H1 (cell line): ENCODE measurements at regions not wholly inside any gene's neighbourhood (a gene's known extent, or its start where the extent isn't known, plus 50 kb on each side); places are given as distances from the start of the nearest gene placed in this dataset.

Experiments used
- CTCF ChIA-PET: fragments of 300-600 bp; sonication (Branson Sonifier 250); formaldehyde crosslinking; loops from one replicate; lab custom pipeline; 2021; ENCODE audit not compliant: partially characterized antibody; lab: Charles Lee
- POLR2A ChIA-PET: fragments of 300-600 bp; sonication (Branson Sonifier 250); formaldehyde crosslinking; loops from one replicate; lab custom pipeline; 2021; ENCODE audit warnings: inconsistent platforms; ENCODE audit not compliant: partially characterized antibody; lab: Charles Lee
- DNase-seq, 2 experiments: peaks; one replicate each; pipeline versions ENCODE4 v3.0.0 to v3.0.0-alpha.2; 2010 to 2022; ENCODE audit warnings: low spot score in 2 of 2, low read depth in 1 of 2, mixed read lengths in 1 of 2
- FAIRE-seq: peaks from 2 replicates; lab custom pipeline; 2011; peaks lifted over from hg19 to GRCh38; lab: Jason Lieb, UNC
- H2AFZ ChIP-seq: 2 replicates; pipeline ENCODE4 v1.8.1; 2012; ENCODE audit warnings: low read length, inconsistent platforms
- H2AK5ac ChIP-seq: 2 replicates; pipeline ENCODE4 v1.6.1; 2013; ENCODE audit warnings: low read depth, low read length
- H2BK120ac ChIP-seq: replicated peaks from 2 replicates; pipeline ENCODE3; 2013; ENCODE audit warnings: low read depth, low read length, inconsistent platforms
- H2BK12ac ChIP-seq: 2 replicates; pipeline ENCODE4 v1.6.1; 2013; ENCODE audit warnings: low read depth, low read length
- H2BK15ac ChIP-seq: 2 replicates; pipeline ENCODE4 v1.6.1; 2013; ENCODE audit warnings: low read length
- H2BK20ac ChIP-seq: 2 replicates; pipeline ENCODE4 v1.6.1; 2013; ENCODE audit warnings: low read length
- H2BK5ac ChIP-seq: 2 replicates; pipeline ENCODE4 v1.6.1; 2013; ENCODE audit warnings: low read depth, low read length
- H3K14ac ChIP-seq: 2 replicates; pipeline ENCODE4 v1.6.1; 2013; ENCODE audit warnings: inconsistent platforms; ENCODE audit not compliant: insufficient read length
- H3K18ac ChIP-seq: 2 replicates; pipeline ENCODE4 v1.6.1; 2013; ENCODE audit warnings: low read length; ENCODE audit errors: extremely low read depth
- H3K23ac ChIP-seq: 2 replicates; pipeline ENCODE4 v1.6.1; 2013; ENCODE audit warnings: inconsistent platforms; ENCODE audit not compliant: insufficient read length
- H3K23me2 ChIP-seq: 2 replicates; pipeline ENCODE4 v1.6.1; 2013; ENCODE audit warnings: low read depth, low read length
- H3K27ac ChIP-seq: 2 replicates; pipeline ENCODE4 v1.6.1; 2011; ENCODE audit warnings: low read depth, low read length, inconsistent platforms
- H3K27me3 ChIP-seq, 4 experiments: replicated peaks in 1 of 4; 1 replicate in 1 of 4; 2 replicates in 3 of 4; pipeline versions ENCODE4 v1.6.1 to v1.8.1; 2011 to 2013; ENCODE audit warnings: low read length in 3 of 4, mild to moderate bottlenecking in 3 of 4, inconsistent platforms in 2 of 4, mixed read lengths in 2 of 4, moderate library complexity in 1 of 4; ENCODE audit not compliant: control insufficient read depth in 3 of 4, insufficient read depth in 3 of 4; ENCODE audit errors: extremely low read depth in 1 of 4
- H3K36me3 ChIP-seq, 4 experiments: 2 replicates each; pipeline versions ENCODE4 v1.6.1 to v1.8.1; 2011 to 2013; ENCODE audit warnings: mild to moderate bottlenecking in 4 of 4, low read length in 3 of 4, moderate library complexity in 2 of 4, control low read depth in 1 of 4, inconsistent platforms in 1 of 4; ENCODE audit not compliant: insufficient read depth in 4 of 4, control insufficient read depth in 2 of 4
- H3K4ac ChIP-seq: replicated peaks from 2 replicates; pipeline ENCODE3; 2013; ENCODE audit warnings: low read length, low read depth, mixed read lengths, inconsistent platforms; ENCODE audit not compliant: insufficient read length
- H3K4me1 ChIP-seq, 4 experiments: replicated peaks in 1 of 4; 1 replicate in 1 of 4; 2 replicates in 3 of 4; pipeline versions ENCODE4 v1.6.1 to v1.8.1; 2011 to 2013; ENCODE audit warnings: low read length in 3 of 4, inconsistent platforms in 2 of 4, mixed read lengths in 1 of 4; ENCODE audit not compliant: insufficient read depth in 4 of 4, control insufficient read depth in 3 of 4
- H3K4me2 ChIP-seq, 2 experiments: 2 replicates each; pipeline versions ENCODE4 v1.6.1 to v1.8.1; 2011 to 2013; ENCODE audit warnings: low read depth in 2 of 2, low read length in 2 of 2, control low read depth in 1 of 2, inconsistent platforms in 1 of 2, mild to moderate bottlenecking in 1 of 2; ENCODE audit not compliant: insufficient read depth in 1 of 2
- H3K4me3 ChIP-seq, 4 experiments: fragments of 200-600, 300-600 bp in 1 of 4; sonication (generic), shearing (Covaris generic), sonication (Bioruptor Twin) in 1 of 4; 2 replicates each; pipeline versions ENCODE4 v1.5.1 to v1.8.1; 2011 to 2016; ENCODE audit warnings: low read length in 4 of 4, low read depth in 3 of 4, control low read depth in 2 of 4, inconsistent platforms in 2 of 4, mild to moderate bottlenecking in 2 of 4, mixed read lengths in 1 of 4, moderate library complexity in 1 of 4; ENCODE audit not compliant: insufficient read depth in 2 of 4; ENCODE audit errors: extremely low read depth in 1 of 4
- H3K56ac ChIP-seq: replicated peaks from 2 replicates; pipeline ENCODE3; 2013; ENCODE audit warnings: low read depth, mild to moderate bottlenecking, mixed read lengths, low read length, inconsistent platforms; ENCODE audit not compliant: insufficient read length
- H3K79me1 ChIP-seq: 2 replicates; pipeline ENCODE4 v1.6.1; 2013; ENCODE audit warnings: low read depth, low read length, control low read depth
- H3K79me2 ChIP-seq, 2 experiments: 2 replicates each; pipeline versions ENCODE4 v1.6.1 to v1.8.1; 2012 to 2013; ENCODE audit warnings: low read length in 2 of 2, mild to moderate bottlenecking in 2 of 2, inconsistent platforms in 1 of 2; ENCODE audit not compliant: insufficient read depth in 2 of 2, control insufficient read depth in 1 of 2
- H3K9ac ChIP-seq, 4 experiments: replicated peaks in 1 of 4; 1 replicate in 1 of 4; 2 replicates in 3 of 4; pipeline versions ENCODE4 v1.6.1 to v1.8.1; 2011 to 2013; ENCODE audit warnings: low read depth in 3 of 4, low read length in 3 of 4, control low read depth in 2 of 4, mild to moderate bottlenecking in 2 of 4, moderate library complexity in 2 of 4, inconsistent platforms in 1 of 4; ENCODE audit errors: extremely low read depth in 1 of 4
- H3K9me3 ChIP-seq, 2 experiments: 2 replicates each; pipeline versions ENCODE4 v1.6.1 to v1.8.1; 2012 to 2013; ENCODE audit warnings: mild to moderate bottlenecking in 2 of 2, moderate library complexity in 2 of 2, control low read depth in 1 of 2, inconsistent platforms in 1 of 2, low read depth in 1 of 2, low read length in 1 of 2, mixed read lengths in 1 of 2; ENCODE audit not compliant: insufficient read depth in 2 of 2
- H4K20me1 ChIP-seq, 2 experiments: replicated peaks in 1 of 2; 2 replicates each; pipeline versions ENCODE3 to v1.8.1; 2011 to 2013; ENCODE audit warnings: inconsistent platforms in 2 of 2, low read length in 2 of 2, mild to moderate bottlenecking in 1 of 2; ENCODE audit not compliant: insufficient read depth in 2 of 2, control insufficient read depth in 1 of 2
- H4K5ac ChIP-seq: 2 replicates; pipeline ENCODE4 v1.6.1; 2013; ENCODE audit warnings: low read length, low read depth, mixed read lengths, inconsistent platforms; ENCODE audit not compliant: insufficient read length
- H4K8ac ChIP-seq: 2 replicates; pipeline ENCODE4 v1.8.0; 2013; ENCODE audit warnings: mild to moderate bottlenecking, moderate library complexity, low read length, inconsistent platforms; ENCODE audit not compliant: insufficient read depth; ENCODE audit errors: extremely low read depth
- H4K91ac ChIP-seq: replicated peaks from 2 replicates; pipeline ENCODE3; 2013; ENCODE audit warnings: low read length, mixed read lengths, inconsistent platforms; ENCODE audit not compliant: insufficient read length
- ATF2 ChIP-seq: IDR thresholded peaks from 2 replicates; pipeline ENCODE4 v1.6.1; 2012; ENCODE audit warnings: low read length, inconsistent platforms
- CREB1 ChIP-seq: IDR thresholded peaks from 2 replicates; pipeline ENCODE4 v1.6.1; 2012; ENCODE audit warnings: inconsistent platforms
- HDAC2 ChIP-seq, 2 experiments: fragments of 300-600 bp in 1 of 2; sonication (generic) in 1 of 2; IDR thresholded peaks; 2 replicates each; pipeline ENCODE4 v1.6.1; 2011 to 2012; ENCODE audit warnings: low read depth in 2 of 2, low read length in 2 of 2, mild to moderate bottlenecking in 2 of 2, moderate library complexity in 2 of 2, borderline replicate concordance in 1 of 2, inconsistent platforms in 1 of 2
- JUND ChIP-seq: IDR thresholded peaks from 2 replicates; pipeline ENCODE4 v1.6.1; 2011; ENCODE audit warnings: mild to moderate bottlenecking, improper control_type of control experiment, low read length
- KDM5A ChIP-seq: fragments of 200-600 bp; IDR thresholded peaks from 2 replicates; pipeline ENCODE4 v1.7.1; 2012; ENCODE audit warnings: mild to moderate bottlenecking, low read length, inconsistent platforms, mixed read lengths
- RBBP5 ChIP-seq: IDR thresholded peaks from 2 replicates; pipeline ENCODE4 v1.7.1; 2012; ENCODE audit warnings: low read depth, mild to moderate bottlenecking, inconsistent platforms, low read length, moderate library complexity, borderline replicate concordance
- WGBS, 2 experiments: shearing (Covaris generic) in 1 of 2; methylation state at CpG; one replicate each; pipeline versions ENCODE4 v1.1.6 to v1.1.7; 2013 to 2015; ENCODE audit warnings: low lambda C conversion rate in 2 of 2, mixed read lengths in 2 of 2, inconsistent platforms in 1 of 2, low coverage in 1 of 2, missing lambda C conversion rate in 1 of 2; ENCODE audit not compliant: insufficient replicate concordance in 2 of 2, insufficient coverage in 1 of 2, insufficient read length in 1 of 2; ENCODE audit errors: extremely low coverage in 1 of 2, missing lambda C conversion rate in 1 of 2; 5-methylcytosine and 5-hydroxymethylcytosine counted together

GRCh38 chr22:44569561-44569991, 71.5 kb upstream of the RTL6 start:
- H3K56ac ChIP-seq = no peak overlapping the region
- FAIRE-seq (no peak), DNase-seq (no peak)
- no peaks in the 10 kb centered on the region for H3K79me2 ChIP-seq
- no peaks in the 10 kb centered on the region for H4K20me1 ChIP-seq
- H2BK15ac ChIP-seq = no peak overlapping the region
- H3K4me1 ChIP-seq = no peaks in the 10 kb centered on the region; a peak in 2 of 7 replicates
- no peak overlapping the region for H2AFZ ChIP-seq
- no peak overlapping the region for H3K18ac ChIP-seq
- H3K79me1 ChIP-seq = no peaks in the 10 kb centered on the region
- H3K9me3 ChIP-seq = peaks cover 4 to 6% of the 10 kb centered on the region in 2 experiments; a peak in 2 of 4 replicates
- no peaks in the 10 kb centered on the region for H3K36me3 ChIP-seq
- ChIA-PET CTCF (interaction anchor here (1.2 to 1.3 kb wide), 4 partner anchors 9 to 200 kb away, joined by 3 to 4 read pairs (median 3); no protein-coding TSS in a partner anchor), POLR2A (interaction anchor here (0.6 kb wide), 1 partner anchor 243 kb away, joined by 3 read pairs; no protein-coding TSS in a partner anchor)
- no peak overlapping the region for H3K23ac ChIP-seq
- no peaks in the 10 kb centered on the region; the same call in 1 of the 2 replicates for H3K23me2 ChIP-seq
- 91% methylated on average over 9 of the region's 9 CpGs; no CpG with 5 or more reads in 1 of the 2 experiments for WGBS, 2 experiments
- H4K91ac ChIP-seq = no peak overlapping the region
- no peak overlapping the region for H3K4me2 ChIP-seq
- TF ChIP-seq RBBP5 (no peak), CREB1 (no peak), ATF2 (no peak), HDAC2 (IDR thresholded peaks at IDR 0.05; ENCODE audit: borderline replicate concordance in 1 of 2, low read depth in 2 of 2, low read length in 2 of 2) (no peak), JUND (no peak), KDM5A (no peak)
- H2BK20ac ChIP-seq = no peak overlapping the region
- H2BK5ac ChIP-seq = no peak overlapping the region
- H4K8ac ChIP-seq = no peak overlapping the region
- no peak overlapping the region for H3K27ac ChIP-seq
- no peak overlapping the region for H4K5ac ChIP-seq
- H2BK120ac ChIP-seq = no peak overlapping the region
- H2BK12ac ChIP-seq = no peak overlapping the region
- H3K9ac ChIP-seq = no peak overlapping the region
- H3K14ac ChIP-seq = no peak overlapping the region
- no peaks in the 10 kb centered on the region for H3K27me3 ChIP-seq
- H3K4ac ChIP-seq = no peak overlapping the region
- no peak overlapping the region for H2AK5ac ChIP-seq
- H3K4me3 ChIP-seq = no peak overlapping the region
